Sigmoid colon (tissue), 4 donors: ENCODE measurements at regions not wholly inside any gene's neighbourhood (a gene's known extent, or its start where the extent isn't known, plus 50 kb on each side); places are given as distances from the start of the nearest gene placed in this dataset.
"Not testable (repeated sequence)": the region's sequence is repeated elsewhere in the genome, so short reads cannot be mapped to it uniquely, and the experiment has no call there.

Experiments
- POLR2A ChIP-seq, 2 donors: fragments of 450-650 bp; IDR thresholded peaks; one replicate each; pipeline ENCODE4 v1.6.1; 2016; ENCODE audit warnings: antibody characterized with exemption in 2 of 2, mild to moderate bottlenecking in 2 of 2, moderate library complexity in 2 of 2
- POLR2AphosphoS5 ChIP-seq, 4 donors: sonication (generic); formaldehyde crosslinking; IDR thresholded peaks; one replicate each; pipeline ENCODE4 v1.6.1; 2017; ENCODE audit warnings: antibody characterized with exemption in 4 of 4
- TF ChIP-seq, protein P1 (sequence below), 4 experiments: fragments of 450-650 bp in 3 of 4; fragments of 200-600 bp in 1 of 4; IDR thresholded peaks; one replicate each; pipeline ENCODE4 v1.5.1; 2016 to 2019; ENCODE audit warnings: antibody characterized with exemption in 4 of 4, mild to moderate bottlenecking in 3 of 4, moderate library complexity in 2 of 4

DNA sequence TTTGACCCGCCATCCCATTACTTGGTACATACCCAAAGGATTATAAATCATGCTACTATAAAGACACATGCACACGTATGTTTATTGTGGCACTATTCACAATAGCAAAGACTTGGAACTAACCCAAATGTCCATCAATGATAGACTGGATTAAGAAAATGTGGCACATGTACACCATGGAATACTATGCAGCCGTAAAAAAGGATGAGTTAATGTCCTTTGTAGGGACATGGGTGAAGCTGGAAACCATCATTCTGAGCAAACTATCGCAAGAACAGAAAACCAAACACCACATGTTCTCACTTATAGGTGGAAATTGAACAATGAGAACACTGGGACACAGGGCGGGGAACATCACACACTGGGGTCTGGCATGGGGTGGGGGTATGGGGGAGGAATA is 57.1 kb upstream of the GMDS start:
- TF ChIP-seq POLR2A, POLR2AphosphoS5 (IDR thresholded peaks at IDR 0.05): not testable (repeated sequence)
- TF ChIP-seq, protein P1, sequence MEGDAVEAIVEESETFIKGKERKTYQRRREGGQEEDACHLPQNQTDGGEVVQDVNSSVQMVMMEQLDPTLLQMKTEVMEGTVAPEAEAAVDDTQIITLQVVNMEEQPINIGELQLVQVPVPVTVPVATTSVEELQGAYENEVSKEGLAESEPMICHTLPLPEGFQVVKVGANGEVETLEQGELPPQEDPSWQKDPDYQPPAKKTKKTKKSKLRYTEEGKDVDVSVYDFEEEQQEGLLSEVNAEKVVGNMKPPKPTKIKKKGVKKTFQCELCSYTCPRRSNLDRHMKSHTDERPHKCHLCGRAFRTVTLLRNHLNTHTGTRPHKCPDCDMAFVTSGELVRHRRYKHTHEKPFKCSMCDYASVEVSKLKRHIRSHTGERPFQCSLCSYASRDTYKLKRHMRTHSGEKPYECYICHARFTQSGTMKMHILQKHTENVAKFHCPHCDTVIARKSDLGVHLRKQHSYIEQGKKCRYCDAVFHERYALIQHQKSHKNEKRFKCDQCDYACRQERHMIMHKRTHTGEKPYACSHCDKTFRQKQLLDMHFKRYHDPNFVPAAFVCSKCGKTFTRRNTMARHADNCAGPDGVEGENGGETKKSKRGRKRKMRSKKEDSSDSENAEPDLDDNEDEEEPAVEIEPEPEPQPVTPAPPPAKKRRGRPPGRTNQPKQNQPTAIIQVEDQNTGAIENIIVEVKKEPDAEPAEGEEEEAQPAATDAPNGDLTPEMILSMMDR (IDR thresholded peaks at IDR 0.05): not testable (repeated sequence)
